Stomach (tissue), 4 donors: ENCODE measurements at regions not wholly inside any gene's neighbourhood (a gene's known extent, or its start where the extent isn't known, plus 50 kb on each side); places are given as distances from the start of the nearest gene placed in this dataset.

Experiments
- CTCF ChIP-seq, 7 experiments: fragments of 450-650 bp in 4 of 7; fragments of 200-600 bp in 3 of 7; sonication (generic) in 3 of 7; IDR thresholded peaks; one replicate each; pipeline ENCODE4 v1.5.1; 2016 to 2019; ENCODE audit warnings: antibody characterized with exemption in 7 of 7, control low read depth in 2 of 7, mild to moderate bottlenecking in 1 of 7
- POLR2A ChIP-seq, 4 donors: fragments of 450-650 bp; IDR thresholded peaks; one replicate each; pipeline ENCODE4 v1.6.1; 2016; ENCODE audit warnings: antibody characterized with exemption in 4 of 4, control low read depth in 2 of 4, mild to moderate bottlenecking in 1 of 4, moderate library complexity in 1 of 4

- TF ChIP-seq CTCF (IDR thresholded peaks at IDR 0.05): no peak
- TF ChIP-seq POLR2A (IDR thresholded peaks at IDR 0.05): no peak
Measured at GRCh38 chr11:115860246-115860645, 356.0 kb upstream of the CADM1 start.
